ENCODE measurements at regions not wholly inside any gene's neighbourhood (a gene's known extent, or its start where the extent isn't known, plus 50 kb on each side); places are given as distances from the start of the nearest gene placed in this dataset.

DNA sequence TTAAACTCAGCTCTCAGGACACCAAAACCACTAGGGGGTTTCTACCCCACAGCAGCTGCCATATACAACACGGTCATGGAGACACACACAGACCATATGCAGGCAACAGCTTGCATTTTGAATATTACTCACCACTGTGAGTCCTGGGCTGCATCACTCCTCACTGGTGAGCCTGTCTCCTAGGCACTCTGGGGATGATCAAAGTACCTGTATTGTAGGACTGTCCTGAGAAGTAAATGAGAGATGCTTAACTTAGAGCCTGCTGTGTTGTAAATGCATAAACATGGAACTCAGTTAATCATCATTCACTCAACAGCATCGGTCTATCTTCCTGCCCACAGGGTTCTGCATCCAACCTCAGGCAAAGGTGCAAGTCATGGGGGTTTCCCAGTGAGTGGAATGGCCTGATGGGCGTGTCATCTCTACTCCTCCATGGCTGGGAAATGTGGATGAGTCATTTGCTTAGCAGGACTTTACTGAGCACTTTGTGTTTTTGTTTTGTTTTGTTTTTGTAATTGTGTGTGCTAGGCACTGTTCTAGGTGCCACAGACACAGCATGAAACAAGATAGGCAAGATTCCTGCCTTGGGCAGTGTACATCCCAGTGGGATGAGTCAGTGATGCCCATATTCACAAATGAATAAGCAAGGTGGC, 1141.2 kb upstream of the TMEM132C start:
- WGBS, 4 donors, result 67 to 77% (median 72%) methylated on average over 3 of the region's 3 CpGs
- DNase-seq (no peak), ATAC-seq (no peak)
- TF ChIP-seq POLR2A (IDR thresholded peaks at IDR 0.05), result no peak
- TF ChIP-seq, protein P1, sequence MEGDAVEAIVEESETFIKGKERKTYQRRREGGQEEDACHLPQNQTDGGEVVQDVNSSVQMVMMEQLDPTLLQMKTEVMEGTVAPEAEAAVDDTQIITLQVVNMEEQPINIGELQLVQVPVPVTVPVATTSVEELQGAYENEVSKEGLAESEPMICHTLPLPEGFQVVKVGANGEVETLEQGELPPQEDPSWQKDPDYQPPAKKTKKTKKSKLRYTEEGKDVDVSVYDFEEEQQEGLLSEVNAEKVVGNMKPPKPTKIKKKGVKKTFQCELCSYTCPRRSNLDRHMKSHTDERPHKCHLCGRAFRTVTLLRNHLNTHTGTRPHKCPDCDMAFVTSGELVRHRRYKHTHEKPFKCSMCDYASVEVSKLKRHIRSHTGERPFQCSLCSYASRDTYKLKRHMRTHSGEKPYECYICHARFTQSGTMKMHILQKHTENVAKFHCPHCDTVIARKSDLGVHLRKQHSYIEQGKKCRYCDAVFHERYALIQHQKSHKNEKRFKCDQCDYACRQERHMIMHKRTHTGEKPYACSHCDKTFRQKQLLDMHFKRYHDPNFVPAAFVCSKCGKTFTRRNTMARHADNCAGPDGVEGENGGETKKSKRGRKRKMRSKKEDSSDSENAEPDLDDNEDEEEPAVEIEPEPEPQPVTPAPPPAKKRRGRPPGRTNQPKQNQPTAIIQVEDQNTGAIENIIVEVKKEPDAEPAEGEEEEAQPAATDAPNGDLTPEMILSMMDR (IDR thresholded peaks at IDR 0.05), result no peak
- Histone ChIP-seq H3K36me3 (no peaks in the 10 kb centered on the region), H3K27me3 (no peaks in the 10 kb centered on the region), H3K4me1 (peaks cover 0 to 8% (median 0%) of the 10 kb centered on the region in 12 donors), H3K27ac (no peak overlapping the region), H3K9me3 (no peaks in the 10 kb centered on the region), H3K4me3 (no peak overlapping the region)
- intact Hi-C loops (cut with DNase I), result no loop called here

- ATAC-seq, result no peak
Measured at GRCh38 chr12:127126260-127126628, 1140.7 kb upstream of the TMEM132C start.

GRCh38 chr12:127127897-127128296, 1139.1 kb upstream of the TMEM132C start:
- ATAC-seq, result no peak
- no peaks in the 10 kb centered on the region for H3K9me3 ChIP-seq
- intact Hi-C loops (cut with DNase I), result no loop called here
- H3K4me1 ChIP-seq, result no peaks in the 10 kb centered on the region
- peaks cover 0 to 2% (median 0%) of the 10 kb centered on the region in 9 donors for H3K27me3 ChIP-seq
- no peak for DNase-seq
- no peak overlapping the region for H3K27ac ChIP-seq
- TF ChIP-seq, protein P1 (IDR thresholded peaks at IDR 0.05), result no peak
- TF ChIP-seq POLR2A (IDR thresholded peaks at IDR 0.05), result no peak
- no peaks in the 10 kb centered on the region for H3K36me3 ChIP-seq
- 71 to 82% (median 74%) methylated on average over 3 of the region's 3 CpGs for WGBS, 4 donors
- no peak overlapping the region for H3K4me3 ChIP-seq

More at GRCh38 chr12:127126260-127126628, 1140.7 kb upstream of the TMEM132C start:
- intact Hi-C loops (cut with DNase I), result no loop called here
- Histone ChIP-seq H3K4me1 (peaks cover 0 to 8% (median 0%) of the 10 kb centered on the region in 12 donors), H3K36me3 (no peaks in the 10 kb centered on the region), H3K4me3 (no peak overlapping the region), H3K27me3 (peaks cover 0 to 2% (median 0%) of the 10 kb centered on the region in 9 donors), H3K9me3 (no peaks in the 10 kb centered on the region), H3K27ac (no peak overlapping the region)
- WGBS, 4 donors, result 84 to 89% (median 87%) methylated on average over 2 of the region's 2 CpGs
- DNase-seq, result no peak
- no peak for TF ChIP-seq POLR2A (IDR thresholded peaks at IDR 0.05)
- TF ChIP-seq, protein P1 (IDR thresholded peaks at IDR 0.05), result no peak

GRCh38 chr12:127130506-127131124, 1136.4 kb upstream of the TMEM132C start:
- Histone ChIP-seq H3K9me3 (peaks cover 0 to 11% (median 0%) of the 10 kb centered on the region in 12 donors), H3K27me3 (peaks cover 0 to 2% (median 0%) of the 10 kb centered on the region in 9 donors), H3K36me3 (no peaks in the 10 kb centered on the region), H3K4me3 (no peak overlapping the region), H3K4me1 (peaks cover 0 to 5% (median 0%) of the 10 kb centered on the region in 12 donors), H3K27ac (no peak overlapping the region)
- DNase-seq (no peak), ATAC-seq (no peak)
- intact Hi-C loops (cut with DNase I), result no loop called here
- WGBS, 4 donors, result 77 to 87% (median 85%) methylated on average over 11 of the region's 11 CpGs
- TF ChIP-seq, protein P1 (IDR thresholded peaks at IDR 0.05), result no peak
- TF ChIP-seq POLR2A (IDR thresholded peaks at IDR 0.05), result no peak

All from heart left ventricle (tissue), 16 donors.